Suppressor macrophage treated with lipopolysaccharide for 1 hour (primary cell): ENCODE measurements at regions not wholly inside any gene's neighbourhood (a gene's known extent, or its start where the extent isn't known, plus 50 kb on each side); places are given as distances from the start of the nearest gene placed in this dataset.

Experiments
- DNase-seq, 3 donors: peaks; one replicate each; pipeline ENCODE4 v3.0.0-alpha.2; 2020 to 2022

DNA sequence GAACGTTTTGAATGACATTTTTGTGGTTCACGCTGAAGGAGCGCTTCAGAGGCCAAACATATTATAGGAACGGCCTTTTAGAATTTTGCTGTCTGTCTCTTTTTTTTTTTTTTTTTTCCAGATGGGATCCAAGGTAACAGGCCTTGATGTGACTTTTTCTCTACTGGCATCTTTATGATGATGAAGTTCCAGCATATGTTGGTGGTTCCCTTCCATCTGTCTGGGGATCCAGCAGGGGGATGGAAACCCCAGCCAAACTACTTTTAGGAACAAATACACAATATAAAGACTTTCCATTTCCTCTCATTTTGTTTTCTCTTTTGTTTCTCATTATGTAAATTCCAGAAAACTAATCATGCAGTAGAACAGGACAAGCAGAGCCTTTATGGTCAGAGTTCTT is 239.3 kb upstream of the PRICKLE1 start:
- no peak for DNase-seq

GRCh38 chr12:42824327-42824726 is 234.8 kb upstream of the PRICKLE1 start:
- no peak for DNase-seq

GRCh38 chr12:42823679-42824078 is 234.1 kb upstream of the PRICKLE1 start:
- DNase-seq: no peak

DNA sequence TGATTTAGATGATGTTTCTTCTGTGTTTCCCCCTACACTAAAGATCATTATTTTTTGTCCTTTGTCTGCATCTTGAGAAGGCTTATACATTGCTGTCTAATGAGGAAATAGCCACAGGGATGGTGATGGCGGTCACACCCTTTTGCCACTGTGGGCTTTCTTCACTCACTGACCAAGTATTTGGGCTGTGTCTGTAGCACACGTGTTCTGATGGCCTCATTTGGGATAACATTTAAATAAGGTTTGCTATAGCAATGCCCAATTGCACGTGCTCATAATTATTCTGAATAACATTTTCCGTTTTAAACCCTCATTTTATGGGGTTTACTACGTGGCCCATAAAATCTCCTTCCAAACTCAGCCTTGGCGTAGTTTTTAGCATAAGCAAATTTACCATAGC is 230.3 kb upstream of the PRICKLE1 start:
- DNase-seq: no peak

DNA sequence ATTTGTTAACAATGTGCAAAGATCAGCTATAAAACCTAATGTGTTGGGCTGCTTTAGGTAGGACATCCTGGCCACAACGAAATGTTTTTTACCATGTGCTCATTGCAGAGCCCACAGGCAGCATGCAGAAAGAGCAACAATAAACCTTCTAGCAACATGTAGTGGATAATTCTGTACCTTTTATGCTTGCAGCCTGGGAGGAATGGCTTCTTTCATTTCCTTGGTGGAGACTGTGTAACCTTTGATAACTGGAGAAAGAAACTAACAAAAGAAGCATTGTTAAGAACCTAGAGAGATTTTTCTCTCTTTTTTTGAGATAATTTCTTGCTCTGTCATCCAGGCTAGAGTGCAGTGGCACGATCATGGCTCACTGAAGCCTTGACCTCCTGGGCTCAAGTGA is 225.5 kb upstream of the PRICKLE1 start:
- no peak for DNase-seq

DNA sequence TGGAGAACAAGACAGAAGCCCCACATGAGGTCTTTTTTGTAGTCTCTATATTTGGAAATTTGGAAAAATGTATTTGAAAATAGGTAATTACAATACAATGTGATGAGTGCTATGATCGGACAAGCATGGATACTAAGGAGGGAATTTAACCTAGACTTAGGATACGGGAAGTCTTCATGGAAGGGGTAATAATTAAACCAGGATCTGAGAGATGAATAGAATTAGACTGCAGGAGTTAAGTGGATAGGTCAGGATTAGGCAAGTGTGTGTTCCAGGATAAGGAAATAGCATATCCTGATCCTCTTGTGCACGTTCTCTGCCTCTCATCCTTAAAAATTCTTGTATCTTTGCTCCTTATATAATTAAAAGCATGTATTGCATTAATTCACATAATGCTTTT is 223.3 kb upstream of the PRICKLE1 start:
- no peak for DNase-seq

GRCh38 chr12:42812086-42812485 is 222.5 kb upstream of the PRICKLE1 start:
- no peak for DNase-seq

- DNase-seq: no peak
Observed at GRCh38 chr12:42810006-42810405, 220.5 kb upstream of the PRICKLE1 start.

DNA sequence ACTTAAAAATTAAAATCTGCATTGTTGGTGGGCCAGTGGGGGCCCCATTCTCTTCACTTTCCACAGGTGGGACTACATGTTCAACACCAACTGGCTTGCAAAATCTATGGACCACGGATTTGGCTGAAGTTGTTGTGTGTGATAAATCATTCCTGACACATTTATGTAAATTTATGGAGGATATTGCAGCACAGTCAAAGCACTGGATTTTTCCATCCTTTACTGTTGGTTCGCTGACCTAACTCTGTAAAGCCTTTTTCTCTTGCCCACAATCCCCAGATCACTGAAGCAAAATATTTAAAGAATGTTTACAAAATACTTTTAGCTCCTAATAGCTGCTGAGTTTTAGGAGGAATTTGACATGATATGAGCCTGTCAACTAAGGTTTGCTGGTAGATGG is 219.7 kb upstream of the PRICKLE1 start:
- no peak for DNase-seq

GRCh38 chr12:42807766-42808165 is 218.2 kb upstream of the PRICKLE1 start:
- DNase-seq: no peak

- DNase-seq: no peak
Observed at GRCh38 chr12:42807251-42807650, 217.7 kb upstream of the PRICKLE1 start.

- DNase-seq: no peak
Observed at GRCh38 chr12:42804928-42805327, 215.4 kb upstream of the PRICKLE1 start.

- no peak for DNase-seq
Observed at GRCh38 chr12:42802785-42803189, 213.2 kb upstream of the PRICKLE1 start.

DNA sequence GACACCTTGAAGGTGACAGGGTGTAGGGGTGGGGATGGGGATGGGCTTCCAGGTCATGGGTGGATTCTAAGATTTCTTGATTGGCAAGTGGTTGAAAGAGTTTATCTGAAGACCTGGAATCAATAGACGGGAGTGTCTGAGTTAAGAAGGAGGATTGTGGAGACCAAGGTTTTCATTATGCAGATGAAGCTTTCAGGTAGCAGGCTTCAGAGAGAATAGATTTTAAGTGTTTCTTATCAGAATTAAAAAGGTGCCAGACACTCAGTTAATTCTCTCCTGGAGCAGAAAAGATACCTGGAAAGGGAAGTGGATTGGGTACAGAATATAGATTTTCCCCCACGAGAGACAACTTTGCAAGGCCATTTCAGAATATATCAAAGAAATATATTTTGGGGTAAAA is 211.7 kb upstream of the PRICKLE1 start:
- no peak for DNase-seq

DNA sequence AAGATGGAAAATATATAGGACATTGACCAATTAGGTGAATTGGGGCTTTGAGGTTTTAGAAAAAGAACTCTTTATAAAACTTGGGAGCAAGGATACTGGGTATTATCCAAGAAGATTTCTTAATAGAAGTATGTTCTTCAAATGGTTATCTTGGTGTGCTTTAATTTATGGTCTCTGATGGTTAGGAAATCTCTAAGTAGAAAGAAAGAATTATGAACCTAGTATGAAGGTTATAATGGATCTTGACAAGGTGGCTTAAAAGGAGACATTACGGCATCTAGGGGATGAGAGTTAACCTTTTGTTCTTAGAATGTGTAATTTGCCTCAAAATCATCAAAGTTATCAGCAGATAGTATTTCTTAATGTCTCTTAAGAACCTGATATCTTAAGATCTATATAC is 210.4 kb upstream of the PRICKLE1 start:
- no peak for DNase-seq

DNA sequence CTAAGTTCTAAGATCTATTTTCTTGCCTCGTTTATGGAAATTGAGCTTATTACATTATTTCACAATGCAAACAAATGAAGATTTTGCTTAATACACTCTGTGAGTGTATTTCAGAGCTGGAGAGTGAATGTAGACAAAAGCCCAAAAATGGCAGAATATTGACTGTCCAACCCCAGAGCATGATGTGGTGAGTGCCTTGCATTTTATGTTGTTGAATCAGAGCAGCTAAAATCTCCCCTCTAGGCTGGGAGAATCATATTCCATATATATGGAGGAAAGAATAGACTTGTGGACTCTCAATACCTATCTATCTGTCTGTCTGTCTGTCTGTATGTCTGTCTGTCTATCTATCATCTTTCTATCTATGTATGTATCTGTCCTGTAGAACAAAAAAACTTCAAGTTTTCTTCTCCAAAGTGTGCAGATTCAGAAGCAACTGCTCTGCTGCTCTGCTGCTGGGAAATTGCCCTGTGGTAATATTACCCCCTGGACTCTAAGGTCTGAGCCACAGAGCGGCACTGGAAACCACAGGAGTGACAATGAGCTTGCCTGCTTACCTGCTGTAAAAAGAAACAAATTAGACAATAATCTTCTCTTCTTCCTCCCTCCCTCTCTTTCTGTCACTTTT is 209.4 kb upstream of the PRICKLE1 start:
- no peak for DNase-seq

GRCh38 chr12:42794806-42795205 is 205.3 kb upstream of the PRICKLE1 start:
- no peak for DNase-seq

GRCh38 chr12:42793166-42793565 is 203.6 kb upstream of the PRICKLE1 start:
- DNase-seq: no peak

- no peak for DNase-seq
Observed at GRCh38 chr12:42792265-42792664, 202.7 kb upstream of the PRICKLE1 start.

DNA sequence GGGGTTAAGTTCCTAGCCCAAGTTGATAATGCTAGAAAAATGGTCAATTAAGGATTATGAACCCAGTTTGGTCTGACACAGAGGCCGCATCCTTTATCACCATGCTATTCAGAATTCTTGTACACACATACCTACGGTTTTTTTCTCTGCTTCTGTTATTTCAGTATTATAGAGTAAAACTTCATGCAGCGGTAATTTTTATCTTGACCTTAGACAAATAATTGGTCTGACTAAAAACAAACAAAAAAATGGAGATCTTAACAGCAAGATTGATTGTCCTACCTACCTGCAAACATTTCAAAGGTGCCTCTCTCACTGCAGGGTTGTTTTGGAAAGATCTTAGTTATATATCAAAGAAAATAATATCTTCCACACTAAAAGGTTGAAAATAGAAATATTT is 201.9 kb upstream of the PRICKLE1 start:
- DNase-seq: no peak

GRCh38 chr12:42790761-42791151 is 201.2 kb upstream of the PRICKLE1 start:
- DNase-seq: no peak

DNA sequence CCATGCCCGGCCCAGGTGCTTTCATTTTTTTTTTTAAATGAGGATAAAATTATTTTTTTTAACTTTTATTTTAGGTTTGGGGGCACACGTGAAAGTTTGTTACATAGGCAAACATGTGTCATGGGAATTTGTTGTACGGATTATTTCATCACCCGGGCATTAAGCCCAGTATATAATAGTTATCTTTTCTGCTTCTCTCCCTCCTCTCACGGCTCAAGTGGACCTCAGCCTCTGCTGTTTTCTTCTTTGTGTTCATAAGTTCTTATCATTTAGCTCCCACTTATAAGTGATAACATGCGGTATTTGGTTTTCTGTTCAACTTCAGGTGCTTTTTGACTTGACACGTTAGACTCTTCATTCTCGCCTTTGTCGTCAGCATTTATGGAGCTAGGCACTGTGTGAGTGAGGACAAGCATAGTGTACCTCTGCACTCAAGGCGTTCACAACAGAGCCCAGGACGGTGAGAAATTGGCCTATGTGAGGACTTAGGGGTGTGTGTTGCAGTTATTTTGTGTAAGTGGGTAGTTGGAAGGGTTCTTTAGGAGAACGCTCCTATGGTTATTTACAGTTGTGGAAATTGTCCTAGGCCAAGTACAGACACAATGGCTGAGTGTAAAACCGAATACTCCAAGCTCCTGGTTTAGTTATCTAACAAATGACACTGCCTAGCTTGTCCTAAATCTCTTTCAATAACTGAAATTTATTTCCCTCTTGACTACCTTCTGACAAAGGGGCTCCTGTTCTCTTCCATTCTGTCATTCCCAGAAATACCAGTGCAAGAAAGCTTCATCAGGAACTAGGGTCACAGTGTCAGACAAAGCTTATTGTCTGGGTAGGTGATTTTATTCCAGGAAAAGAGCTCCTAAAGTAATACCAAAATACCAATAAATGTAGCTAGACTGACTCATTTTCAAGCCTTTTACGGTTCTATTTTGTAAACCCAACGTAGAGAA is 200.5 kb upstream of the PRICKLE1 start:
- DNase-seq: no peak

- DNase-seq: peak in 2 of 3 donors; percentile 2 to 25
Observed at GRCh38 chr12:42786400-42787148, 197.0 kb upstream of the PRICKLE1 start.

DNA sequence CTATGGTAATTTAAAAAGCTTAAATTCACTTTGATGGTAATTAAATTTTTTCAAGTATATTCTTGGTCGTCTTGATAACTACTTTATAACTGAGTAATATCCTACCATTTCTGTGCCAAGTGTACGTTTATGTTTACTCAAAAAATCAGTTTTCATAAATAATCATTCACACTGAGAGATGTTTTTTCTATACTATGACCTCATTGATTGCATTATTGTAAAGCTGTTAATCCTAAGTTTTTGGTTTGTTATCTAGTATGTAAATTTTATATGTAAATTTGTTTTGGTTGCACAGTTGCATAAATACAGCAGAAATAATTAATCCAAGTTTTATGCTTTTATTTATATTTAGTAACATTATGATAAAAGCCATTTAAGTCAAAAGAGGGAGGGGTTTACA is 196.4 kb upstream of the PRICKLE1 start:
- no peak for DNase-seq
